ENCODE measurements at regions not wholly inside any gene's neighbourhood (a gene's known extent, or its start where the extent isn't known, plus 50 kb on each side); places are given as distances from the start of the nearest gene placed in this dataset.
"Not testable (repeated sequence)": the region's sequence is repeated elsewhere in the genome, so short reads cannot be mapped to it uniquely, and the experiment has no call there.

DNA sequence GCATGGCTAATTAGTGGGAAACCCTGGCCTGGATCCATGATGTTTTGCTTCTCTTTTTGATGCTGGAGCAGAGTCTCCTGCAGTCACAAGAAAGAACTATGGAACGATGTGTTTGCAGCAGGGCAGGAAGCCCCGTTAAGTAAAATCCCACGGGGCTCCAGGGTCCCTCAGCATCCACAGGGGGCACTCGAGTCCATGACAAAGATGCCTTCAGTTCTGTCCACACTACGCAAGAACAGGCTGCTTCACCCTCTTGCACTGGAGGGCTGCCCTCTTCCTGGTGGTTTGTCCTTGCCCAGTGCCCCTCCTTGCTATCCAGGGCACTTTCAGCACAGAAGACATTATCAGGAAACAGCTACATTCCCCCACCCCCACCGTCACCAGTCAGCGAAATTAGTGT lies 196.9 kb downstream of the POTED start:
- not testable (repeated sequence) for DNase-seq

- DNase-seq = not testable (repeated sequence)
Observed at GRCh38 chr21:13802757-13803156, 193.2 kb downstream of the POTED start.

All from central memory CD4-positive, alpha-beta T cell (primary cell).